Frontal cortex (tissue), 3 donors: ENCODE measurements at regions not wholly inside any gene's neighbourhood (a gene's known extent, or its start where the extent isn't known, plus 50 kb on each side); places are given as distances from the start of the nearest gene placed in this dataset.

Source experiments
- DNase-seq, 2 donors: peaks; one replicate each; pipeline ENCODE4 v3.0.0; 2012; ENCODE audit warnings: low spot score in 2 of 2
- FAIRE-seq: peaks from 2 replicates; lab custom pipeline; 2012; peaks lifted over from hg19 to GRCh38; lab: Jason Lieb, UNC
- donor health status: control.
- donor health status: control.
- donor health status: control.

DNA sequence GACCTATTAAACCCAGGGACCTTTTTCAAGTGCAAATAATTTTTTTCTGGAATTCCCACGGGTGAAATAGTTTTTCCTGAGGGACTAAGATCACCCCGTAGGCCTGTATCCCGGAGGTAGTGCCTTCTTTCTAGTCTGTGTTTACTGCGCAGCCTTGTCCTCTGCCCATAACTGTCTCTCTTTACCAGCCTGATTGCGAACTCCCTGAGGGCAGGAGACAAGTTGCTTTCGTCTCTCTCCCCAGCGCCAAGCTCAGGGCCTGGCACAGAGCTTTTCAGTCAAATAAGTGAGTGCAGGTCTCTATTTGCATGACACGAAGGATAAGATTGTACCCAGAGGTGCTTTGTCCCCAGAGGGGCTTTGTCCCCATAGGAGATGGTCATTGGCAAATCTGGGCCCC is 123.9 kb downstream of the DDX1 start:
- DNase-seq (no peak), FAIRE-seq (no peak)

- DNase-seq, result no peak
- FAIRE-seq, result no peak
Observed at GRCh38 chr2:15718103-15718943, 126.7 kb downstream of the DDX1 start.

- FAIRE-seq, result no peak
- no peak for DNase-seq
Observed at GRCh38 chr2:15718944-15719323, 127.3 kb downstream of the DDX1 start.

DNA sequence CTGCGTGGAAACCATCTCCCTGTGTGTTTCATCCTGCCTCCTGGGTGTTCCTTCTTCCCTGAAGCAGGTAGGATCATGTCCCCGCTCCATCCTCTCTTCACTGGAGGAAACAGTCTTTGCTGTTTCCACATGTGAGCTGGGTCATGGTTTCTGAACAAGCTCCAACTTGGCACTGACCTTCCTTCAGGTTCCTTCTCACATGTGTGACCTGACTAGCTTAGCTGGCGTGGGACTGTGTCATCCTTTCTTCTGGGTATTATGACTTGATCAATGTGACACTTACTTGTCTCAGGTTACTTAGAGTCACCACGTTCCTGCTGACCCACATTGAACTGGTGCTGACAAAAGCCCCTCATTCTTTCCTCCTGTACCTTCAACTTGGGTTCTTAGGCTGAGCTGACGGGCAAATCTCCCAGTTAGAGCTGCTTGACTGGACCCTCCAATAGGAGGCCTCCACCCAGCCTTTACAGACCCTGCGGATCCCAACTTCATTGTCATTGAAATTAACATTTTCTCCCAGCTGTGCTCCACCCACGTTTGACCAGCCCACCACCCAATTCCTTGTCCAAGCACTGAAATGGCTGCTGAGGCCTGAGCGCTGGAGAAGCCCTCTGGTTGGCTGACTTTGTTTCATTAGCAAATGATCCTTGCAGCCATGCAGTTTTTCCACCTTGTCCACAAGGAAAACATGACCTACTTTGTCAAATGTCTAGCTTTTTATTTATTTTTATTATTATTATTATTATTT is 128.1 kb downstream of the DDX1 start:
- no peak for FAIRE-seq

GRCh38 chr2:15720561-15721307 is 129.1 kb downstream of the DDX1 start:
- DNase-seq, result no peak
- no peak for FAIRE-seq

More for the DNA sequence above, 128.1 kb downstream of the DDX1 start:
- DNase-seq, result no peak

GRCh38 chr2:15721411-15722067 is 129.9 kb downstream of the DDX1 start:
- DNase-seq (no peak), FAIRE-seq (no peak)

GRCh38 chr2:15722980-15723379 is 131.3 kb downstream of the DDX1 start:
- FAIRE-seq, result no peak

GRCh38 chr2:15724235-15724634 is 132.6 kb downstream of the DDX1 start:
- no peak for FAIRE-seq

More at GRCh38 chr2:15722980-15723379, 131.3 kb downstream of the DDX1 start:
- DNase-seq, result no peak

GRCh38 chr2:15725101-15725781 is 133.6 kb downstream of the DDX1 start:
- DNase-seq (no peak), FAIRE-seq (no peak)

More at GRCh38 chr2:15724235-15724634, 132.6 kb downstream of the DDX1 start:
- no peak for DNase-seq

GRCh38 chr2:15725782-15726112 is 134.1 kb downstream of the DDX1 start:
- DNase-seq (no peak), FAIRE-seq (no peak)

DNA sequence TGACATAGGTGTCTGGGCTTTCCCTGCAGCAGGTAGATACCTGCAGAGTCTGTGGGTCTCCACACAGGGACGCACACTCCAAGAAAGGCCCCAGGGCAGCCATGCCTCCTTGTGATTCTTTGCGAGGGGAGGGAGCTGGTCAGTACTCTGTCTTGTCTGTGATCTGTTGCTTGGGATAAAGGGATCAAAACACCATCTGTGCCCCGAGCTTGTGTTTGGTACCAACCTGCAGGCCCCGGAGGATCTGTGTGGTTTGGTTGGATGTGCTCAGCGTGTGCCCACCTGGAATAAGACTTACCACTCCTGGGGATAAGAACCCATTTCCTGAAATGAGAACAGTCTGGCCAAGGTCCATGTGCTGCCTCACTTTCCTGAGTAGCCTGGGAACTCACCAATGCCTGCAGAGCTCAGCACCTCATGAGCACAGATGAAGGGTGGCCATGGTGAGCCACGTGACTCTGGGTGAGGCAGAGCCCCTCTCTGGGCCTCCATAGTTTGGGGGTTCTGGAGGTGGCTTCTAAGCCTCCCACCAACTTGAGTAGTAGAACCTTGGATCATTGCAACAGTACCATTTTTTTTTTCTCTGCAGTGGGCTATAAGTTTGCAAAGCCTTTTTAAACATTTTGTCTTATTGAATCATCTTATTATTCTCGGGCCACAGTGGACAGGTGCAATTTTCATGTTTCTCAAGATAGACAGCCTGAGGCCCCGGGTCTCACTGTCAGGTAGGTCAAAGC is 134.8 kb downstream of the DDX1 start:
- FAIRE-seq, result no peak

DNA sequence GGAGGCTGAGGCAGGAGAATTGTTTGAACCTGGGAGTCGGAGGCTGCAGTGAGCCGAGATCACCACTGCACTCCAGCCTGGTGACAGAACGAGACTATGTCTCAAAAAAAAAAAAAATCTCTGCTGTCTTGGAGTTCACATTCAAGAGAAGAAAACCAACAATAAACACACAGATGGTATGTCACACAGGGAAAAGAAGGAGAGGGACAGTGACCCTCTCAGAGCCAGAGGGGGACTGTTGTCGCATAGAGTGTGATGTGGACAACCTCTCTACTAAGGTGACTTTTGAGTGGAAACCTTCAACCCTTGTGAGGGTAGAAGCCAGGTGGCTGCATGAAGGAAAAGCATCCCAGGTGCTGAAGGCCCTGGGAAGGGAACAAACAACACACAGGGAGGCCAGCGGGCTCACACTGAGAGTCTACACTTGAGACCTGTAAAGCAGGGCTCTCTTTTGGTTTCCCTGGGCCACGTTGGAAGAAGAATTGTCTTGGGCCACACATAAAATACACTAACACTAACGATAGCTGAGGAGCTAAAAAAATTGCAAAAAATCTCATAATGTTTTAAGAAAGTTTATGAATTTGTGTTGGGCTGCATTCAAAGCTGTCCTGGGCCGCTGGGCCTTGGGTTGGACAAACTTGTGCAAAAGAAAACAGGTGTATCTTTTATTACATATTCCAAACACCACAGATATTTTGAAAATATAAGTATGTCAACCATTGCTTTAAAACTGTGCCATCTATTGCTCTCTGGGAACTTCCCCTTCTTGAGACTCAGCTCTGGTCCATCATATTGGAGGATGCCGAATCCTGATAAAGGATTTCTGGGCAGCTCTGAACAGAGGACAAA is 136.0 kb downstream of the DDX1 start:
- FAIRE-seq (no peak), DNase-seq (no peak)

More for the DNA sequence above, 134.8 kb downstream of the DDX1 start:
- no peak for DNase-seq

DNA sequence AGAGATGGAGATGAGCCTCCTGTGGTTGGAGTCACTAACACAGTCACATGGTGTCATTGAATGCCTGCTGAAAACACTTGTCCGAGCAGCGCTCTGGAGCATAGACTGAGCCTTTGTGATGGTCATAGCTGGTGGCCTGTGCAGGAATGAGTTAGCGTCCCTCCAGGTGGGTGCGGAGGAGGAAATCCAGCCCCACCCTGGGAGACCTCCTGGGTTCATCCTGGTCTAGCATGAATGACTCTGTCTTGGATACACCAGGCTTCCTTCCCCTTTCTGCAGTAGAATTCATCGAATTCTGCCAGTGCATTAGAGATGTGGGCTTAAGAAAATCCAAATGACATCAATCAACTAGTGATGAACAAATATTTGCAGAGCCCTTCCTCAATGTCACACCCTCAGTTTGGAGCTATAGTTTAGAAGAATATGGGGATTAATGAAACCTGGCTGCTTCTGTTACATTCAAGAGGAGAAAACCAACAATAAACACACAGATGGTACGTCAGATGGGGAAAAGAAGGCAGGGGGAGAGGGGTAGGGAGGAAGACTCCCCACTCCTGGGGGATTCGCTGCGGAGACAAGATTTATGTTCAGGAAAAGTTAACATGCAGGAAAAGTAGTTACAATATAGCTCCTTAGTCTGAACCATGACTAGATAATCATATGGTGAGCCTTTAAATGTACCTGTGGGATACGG is 136.7 kb downstream of the DDX1 start:
- DNase-seq (peak in 1 of 2 donors; percentile 29), FAIRE-seq (no peak)

DNA sequence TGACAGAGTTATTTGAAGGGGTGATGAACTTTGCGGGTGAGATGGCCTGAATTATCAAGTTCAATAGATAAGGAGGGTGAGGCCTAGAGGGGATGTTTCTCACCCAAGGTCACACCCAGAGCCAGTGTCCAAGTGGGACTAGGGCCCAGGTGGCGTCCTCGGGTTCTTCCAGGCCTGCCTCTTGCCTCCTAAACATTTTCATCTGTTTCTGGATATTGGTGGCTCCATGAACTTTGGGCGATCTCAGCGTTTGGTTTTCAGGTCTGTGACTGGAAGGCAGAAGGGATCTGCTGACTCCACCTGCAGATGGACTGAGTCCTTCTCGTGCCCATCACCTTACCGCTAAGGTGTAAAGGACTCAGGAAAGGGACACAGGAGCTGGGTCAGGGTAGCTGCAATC is 137.3 kb downstream of the DDX1 start:
- FAIRE-seq, result no peak
- no peak for DNase-seq

- FAIRE-seq (no peak), DNase-seq (no peak)
Observed at GRCh38 chr2:15729709-15730544, 138.3 kb downstream of the DDX1 start.

GRCh38 chr2:15730545-15731212 is 139.0 kb downstream of the DDX1 start:
- FAIRE-seq (no peak), DNase-seq (peak; percentile 50 to 69)
